Stimulated activated naive CD4-positive, alpha-beta T cell (primary cell): ENCODE measurements at regions not wholly inside any gene's neighbourhood (a gene's known extent, or its start where the extent isn't known, plus 50 kb on each side); places are given as distances from the start of the nearest gene placed in this dataset.
"Not testable (repeated sequence)": the region's sequence is repeated elsewhere in the genome, so short reads cannot be mapped to it uniquely, and the experiment has no call there.

Source experiments
- DNase-seq, 6 experiments: peaks; one replicate each; lab custom pipeline; 2025; lab: John Stamatoyannopoulos, UW

DNA sequence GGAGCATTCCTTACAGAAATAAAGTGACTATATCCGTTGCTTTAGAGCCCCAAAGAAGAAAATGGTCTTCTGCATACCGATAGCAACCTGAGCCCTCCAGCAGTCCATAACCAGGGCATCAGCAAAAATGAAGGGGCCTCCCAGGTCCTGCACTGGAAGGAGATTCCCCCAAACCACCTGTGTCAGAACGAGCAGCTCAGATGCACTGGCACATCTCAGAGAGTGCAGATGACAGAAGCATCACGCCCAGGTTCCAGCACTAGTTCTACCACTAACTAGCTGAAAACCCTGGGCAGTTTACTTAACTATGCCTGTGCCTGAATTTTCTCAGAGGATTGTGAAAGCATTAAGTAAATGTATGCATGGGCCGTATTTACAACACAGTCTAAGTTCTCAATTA, 466.7 kb upstream of the MYT1L start:
- DNase-seq: no peak

DNA sequence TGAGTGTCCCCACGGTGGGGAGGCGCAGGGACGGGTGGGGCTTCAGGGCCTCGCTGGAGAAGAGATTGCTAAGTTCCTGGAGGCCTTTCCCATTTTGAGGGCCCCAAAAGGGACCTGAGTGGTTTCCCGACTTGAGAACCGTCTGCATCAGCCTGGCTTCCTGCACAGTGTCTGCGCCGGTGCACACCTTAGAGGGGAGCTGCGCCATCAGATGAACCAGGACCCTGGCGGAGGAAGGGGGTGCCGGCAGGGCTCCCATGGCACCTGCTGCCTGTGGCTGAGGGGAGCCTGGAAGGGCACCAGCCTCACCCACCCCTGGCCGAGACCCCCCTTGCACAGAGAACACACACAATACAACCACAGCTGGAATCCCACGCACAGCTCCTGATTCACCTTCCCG, 465.1 kb upstream of the MYT1L start:
- DNase-seq: no peak

GRCh38 chr2:2795438-2796091, 464.5 kb upstream of the MYT1L start:
- DNase-seq: no peak

GRCh38 chr2:2793925-2794560, 463.0 kb upstream of the MYT1L start:
- DNase-seq: no peak

DNA sequence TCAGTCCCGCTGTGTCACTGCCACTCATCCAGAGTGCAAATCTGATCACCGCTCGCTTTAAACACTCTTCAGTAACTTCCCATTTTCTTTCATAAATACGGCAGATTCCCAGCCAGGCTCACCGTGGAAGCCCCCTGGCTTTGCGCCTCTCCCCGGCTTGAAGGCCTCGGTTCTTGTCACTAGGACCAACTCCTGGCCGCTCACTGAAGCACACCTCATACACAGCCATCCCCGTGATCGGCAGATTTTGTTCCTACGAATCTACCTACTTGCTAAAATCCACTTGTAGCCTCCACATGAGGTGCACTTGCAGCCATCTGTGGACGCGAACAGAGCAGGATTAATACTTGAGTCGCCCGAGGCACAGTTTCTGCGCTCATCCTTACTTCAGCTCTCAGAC, 462.4 kb upstream of the MYT1L start:
- no peak for DNase-seq

DNA sequence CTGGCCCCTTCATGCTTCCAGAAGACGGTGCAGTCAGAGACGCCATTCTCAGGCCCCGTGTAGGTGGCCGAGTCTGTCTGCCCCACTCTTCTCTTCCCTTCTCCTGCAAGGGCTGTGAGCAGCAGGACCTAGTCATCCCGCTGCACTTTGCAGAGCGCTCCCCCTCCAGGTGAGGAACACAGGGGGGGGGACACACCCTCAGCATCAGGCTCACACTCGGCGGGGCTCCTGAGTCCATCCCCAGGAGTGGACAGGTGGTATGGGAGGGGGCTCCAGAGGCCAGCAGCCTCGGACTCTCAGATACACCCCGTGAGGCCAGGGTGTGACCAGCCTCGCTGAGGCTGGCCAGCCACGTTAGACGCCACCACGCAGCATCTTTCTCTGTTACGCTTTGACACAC, 460.5 kb upstream of the MYT1L start:
- no peak for DNase-seq

- DNase-seq: no peak
Measured at GRCh38 chr2:2791031-2791430, 460.0 kb upstream of the MYT1L start.

DNA sequence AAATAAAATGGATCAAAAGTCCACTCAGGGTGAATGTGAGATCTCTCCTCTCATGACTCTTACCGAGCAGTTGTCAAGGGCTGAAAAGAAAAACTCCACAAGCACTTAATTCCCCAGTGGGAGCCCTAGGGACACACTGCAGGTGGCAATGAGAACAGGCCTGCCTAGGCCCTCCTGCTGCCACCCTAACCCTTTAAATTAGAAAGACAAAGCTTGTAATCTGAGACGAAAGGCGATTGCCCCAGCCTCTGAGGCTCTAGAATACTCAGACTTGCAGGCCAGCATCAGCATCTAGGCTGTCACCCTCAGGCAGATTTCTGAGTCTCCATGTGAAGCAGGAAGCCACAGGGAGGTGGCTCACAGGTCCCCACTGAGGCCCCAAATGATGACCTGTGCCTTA, 457.0 kb upstream of the MYT1L start:
- no peak for DNase-seq

DNA sequence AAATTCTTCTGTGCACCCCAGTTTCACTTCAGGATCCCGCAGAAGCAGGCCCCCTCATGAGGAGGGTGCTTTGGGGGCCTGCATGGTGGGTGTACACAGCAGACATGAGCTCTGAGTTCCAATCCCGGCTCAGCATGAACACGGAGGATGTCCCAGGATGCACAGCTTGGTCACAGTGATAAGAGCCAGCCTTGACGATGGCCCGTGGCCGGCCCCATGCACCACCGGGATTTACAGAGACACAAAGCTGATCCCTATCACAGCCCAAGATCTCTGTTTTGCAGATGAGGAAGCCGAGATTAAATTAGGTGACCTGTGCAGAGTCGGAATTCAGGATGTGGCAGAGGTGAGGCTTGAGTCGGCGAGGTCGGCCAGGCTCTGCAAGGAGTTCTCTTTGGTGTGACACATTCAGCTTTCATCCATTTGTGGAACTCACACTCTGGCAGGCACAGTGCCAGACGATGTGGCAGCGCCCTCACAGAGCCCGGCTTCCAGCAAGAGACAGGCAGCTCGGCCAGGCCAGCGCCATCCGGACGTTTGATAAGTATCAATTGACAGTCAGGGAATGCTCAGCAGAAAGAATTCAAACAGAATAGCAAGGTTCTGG, 456.3 kb upstream of the MYT1L start:
- DNase-seq: no peak

GRCh38 chr2:2782007-2782406, 450.9 kb upstream of the MYT1L start:
- no peak for DNase-seq

DNA sequence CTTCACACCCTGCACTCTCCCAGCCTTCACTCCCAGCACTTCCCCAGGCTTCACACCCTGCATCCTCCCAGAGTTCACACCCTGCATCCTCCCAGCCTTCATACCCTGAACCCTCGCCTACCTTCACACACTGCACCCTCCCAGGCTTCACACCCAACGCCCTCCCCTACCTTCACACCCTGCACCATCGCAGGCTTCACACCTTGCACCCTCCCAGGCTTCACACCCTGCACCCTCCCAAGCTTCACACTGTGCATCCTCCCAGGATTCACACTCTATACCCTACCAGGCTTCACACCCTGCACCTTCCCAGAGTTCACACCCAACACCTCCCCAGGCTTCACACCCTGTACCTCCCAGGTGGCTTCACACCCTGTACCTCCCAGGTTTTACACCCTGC, 448.7 kb upstream of the MYT1L start:
- no peak for DNase-seq

- no peak for DNase-seq
Measured at GRCh38 chr2:2777876-2778275, 446.8 kb upstream of the MYT1L start.

DNA sequence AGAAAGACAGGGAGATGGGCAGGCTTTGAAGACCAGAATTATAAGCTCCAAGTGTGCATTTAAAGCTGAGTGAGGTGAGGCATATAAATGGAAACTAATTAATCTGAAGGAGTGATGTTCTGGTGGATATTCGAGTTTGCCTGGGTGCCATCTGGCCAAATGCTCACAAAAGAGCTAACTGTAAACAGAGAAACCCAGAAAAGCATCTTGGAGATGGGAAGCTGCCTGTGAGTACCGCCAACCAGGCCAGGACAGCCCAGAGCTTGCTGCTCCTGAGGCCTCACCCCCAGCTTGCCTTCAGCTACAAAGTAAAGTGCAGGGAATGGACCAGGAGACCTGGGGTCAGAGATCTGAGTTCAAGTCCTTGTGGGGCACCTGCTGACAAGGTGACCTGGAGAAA, 446.1 kb upstream of the MYT1L start:
- DNase-seq: no peak

- DNase-seq: no peak
Measured at GRCh38 chr2:2775018-2775417, 443.9 kb upstream of the MYT1L start.

DNA sequence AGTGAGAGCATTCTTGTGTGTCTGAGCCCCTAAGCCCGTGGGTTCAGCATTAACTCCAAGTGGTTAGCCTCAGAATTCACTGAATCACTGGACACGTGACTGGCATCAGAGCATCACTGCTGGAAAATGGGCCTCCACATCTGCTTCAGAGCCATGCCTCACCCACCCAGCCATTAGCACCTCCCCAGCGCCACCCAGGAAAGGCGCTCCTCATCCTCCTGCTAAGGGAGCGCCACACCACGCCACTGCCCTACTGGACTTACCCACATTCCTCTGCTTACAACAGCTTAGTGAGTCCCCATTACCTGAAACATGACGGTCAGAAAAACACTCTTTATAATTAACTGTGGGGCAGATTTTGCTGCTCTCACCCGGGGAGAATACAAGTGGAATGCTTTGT, 442.6 kb upstream of the MYT1L start:
- no peak for DNase-seq

DNA sequence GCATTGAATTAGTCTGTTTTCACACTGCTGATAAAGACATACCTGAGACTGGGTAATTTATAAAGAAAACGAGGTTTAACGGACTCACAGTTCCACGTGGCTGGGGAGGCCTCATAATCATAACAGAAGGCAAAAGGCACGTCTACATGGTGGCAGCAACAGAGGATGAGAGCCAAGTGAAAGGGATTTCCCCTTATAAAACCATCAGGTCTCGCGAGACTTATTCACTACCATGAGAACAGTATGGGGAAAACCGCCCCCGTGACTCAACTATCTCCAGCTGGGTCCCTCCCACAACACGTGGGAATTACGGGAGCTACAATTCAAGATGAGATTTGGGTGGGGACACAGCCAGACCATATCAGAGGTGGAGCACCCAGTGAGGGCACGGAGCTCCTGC, 442.0 kb upstream of the MYT1L start:
- DNase-seq: not testable (repeated sequence)

DNA sequence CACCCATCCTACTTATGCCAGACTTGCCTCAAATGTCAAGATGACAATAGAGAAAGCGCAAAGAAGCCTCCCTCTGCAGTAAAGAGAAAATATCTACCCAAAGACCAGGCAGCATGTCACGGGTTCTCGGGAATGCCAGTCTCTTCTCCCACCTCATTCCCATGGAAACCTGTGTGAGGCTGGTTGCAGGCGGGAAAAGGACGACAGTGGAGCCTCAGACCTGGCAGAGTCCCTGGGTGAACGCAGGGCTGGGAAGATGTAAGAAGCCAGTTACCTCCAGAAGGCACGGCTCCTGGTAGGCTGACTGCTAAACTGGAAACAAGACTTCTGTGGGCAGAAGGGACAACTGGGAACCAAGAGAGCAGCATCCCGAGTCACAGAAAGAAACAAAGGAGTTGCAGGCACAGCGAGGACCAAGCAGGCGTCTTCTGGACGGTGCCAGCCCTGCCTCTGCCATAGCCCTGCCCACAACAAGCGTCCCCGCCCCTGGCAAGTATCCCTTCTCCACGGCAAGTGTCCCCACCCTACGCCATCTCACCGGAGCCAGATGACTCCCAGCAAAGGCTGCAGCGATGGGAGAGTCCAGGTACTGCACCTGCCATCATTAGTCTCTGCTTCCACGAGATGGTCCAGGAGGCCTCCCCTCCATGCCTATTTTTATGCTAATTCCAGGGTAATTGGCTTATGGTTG, 440.8 kb upstream of the MYT1L start:
- DNase-seq: no peak

DNA sequence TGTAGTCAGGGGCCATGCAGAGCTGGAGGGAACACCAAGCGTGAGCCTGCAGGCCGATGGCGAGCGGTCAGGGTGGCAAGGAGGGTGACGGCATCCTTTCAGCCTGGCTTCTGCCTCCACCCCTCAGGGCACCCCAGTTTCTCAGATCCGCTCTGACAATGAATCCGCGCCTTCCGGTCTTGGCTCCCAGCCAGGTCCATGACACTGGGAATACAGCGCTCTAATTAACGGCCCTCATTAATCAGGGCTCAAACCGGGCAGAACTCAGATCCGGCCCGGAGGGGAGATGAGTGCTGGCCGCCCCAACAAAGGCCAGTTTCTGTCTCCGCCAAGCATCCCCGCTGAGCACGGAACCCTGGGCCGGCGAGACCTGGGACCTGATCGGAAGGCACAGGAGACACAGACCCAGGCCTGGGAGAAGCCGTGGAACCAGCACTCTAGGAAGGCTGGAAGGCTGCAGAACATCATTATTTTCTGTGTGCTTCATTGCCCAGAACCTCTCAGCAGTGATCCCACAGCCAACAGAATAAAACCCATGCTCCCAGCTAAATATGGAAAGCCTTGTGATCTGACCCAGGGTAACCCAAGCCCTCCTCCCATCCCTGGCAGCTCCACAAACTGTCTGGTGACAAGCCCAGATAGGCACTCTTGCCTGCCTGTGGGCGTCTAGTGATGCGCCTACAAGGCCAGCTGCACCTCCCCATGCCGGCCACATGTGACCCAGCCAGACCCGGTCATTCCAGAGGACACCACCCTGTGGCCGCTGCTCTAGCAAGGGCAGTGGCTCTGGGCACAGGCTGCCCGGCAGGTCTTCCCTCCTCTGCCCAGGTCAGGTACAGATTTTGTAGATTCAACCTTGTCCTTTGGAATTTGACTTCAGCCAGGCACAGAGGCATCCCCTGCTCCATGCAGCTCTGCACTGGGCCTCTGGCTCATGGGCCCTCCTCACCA, 438.7 kb upstream of the MYT1L start:
- DNase-seq: no peak

- no peak for DNase-seq
Measured at GRCh38 chr2:2768476-2768875, 437.4 kb upstream of the MYT1L start.

- no peak for DNase-seq
Measured at GRCh38 chr2:2767837-2768236, 436.8 kb upstream of the MYT1L start.

GRCh38 chr2:2765839-2766495, 434.9 kb upstream of the MYT1L start:
- no peak for DNase-seq
